Renal cortical epithelial cell (primary cell): ENCODE measurements at regions not wholly inside any gene's neighbourhood (a gene's known extent, or its start where the extent isn't known, plus 50 kb on each side); places are given as distances from the start of the nearest gene placed in this dataset.

Source experiments
- DNase-seq: peaks from one replicate; pipeline ENCODE4 v3.0.0-alpha.2; 2011; ENCODE audit warnings: low read depth

DNA sequence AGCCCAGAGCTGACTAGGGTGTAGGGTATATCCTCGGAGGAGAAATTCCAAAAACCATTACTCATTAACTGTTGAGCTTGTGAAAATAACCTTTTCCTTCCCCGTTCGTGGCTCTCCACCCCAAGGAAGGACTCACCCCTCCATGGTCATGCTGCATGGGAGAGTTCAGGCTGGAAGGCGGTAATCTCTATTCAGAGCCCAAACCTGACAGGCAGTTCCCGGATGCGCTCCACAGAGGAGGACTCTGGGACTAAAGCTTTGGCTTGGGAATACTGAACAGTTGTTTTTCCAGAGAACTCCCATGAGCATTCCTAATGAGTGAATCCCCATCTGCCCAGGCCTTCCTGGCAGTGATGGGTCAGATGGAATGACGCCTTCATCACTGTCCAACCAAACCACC is 125.4 kb downstream of the BCOR start:
- DNase-seq, result peak; percentile 34

DNA sequence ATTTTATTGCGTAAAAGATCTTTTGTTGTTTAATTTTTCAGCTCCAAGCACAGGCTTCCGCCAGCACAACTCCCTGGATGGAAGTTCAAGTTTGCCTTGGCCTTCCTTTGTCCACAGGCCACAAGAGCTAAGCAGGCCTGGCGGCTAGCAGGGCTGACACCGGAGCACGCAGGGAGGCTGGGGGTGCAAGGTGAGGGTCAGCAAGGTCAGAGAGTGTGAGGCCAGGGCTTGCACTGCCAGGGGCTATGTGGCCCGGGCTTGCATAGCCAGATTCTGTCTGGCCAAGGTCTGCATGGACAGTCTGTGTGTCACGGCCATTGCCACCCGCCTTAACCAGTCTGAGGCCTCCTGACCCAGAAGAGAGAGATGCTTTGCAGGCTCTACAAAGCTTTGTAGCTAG is 123.9 kb downstream of the BCOR start:
- no peak for DNase-seq

DNA sequence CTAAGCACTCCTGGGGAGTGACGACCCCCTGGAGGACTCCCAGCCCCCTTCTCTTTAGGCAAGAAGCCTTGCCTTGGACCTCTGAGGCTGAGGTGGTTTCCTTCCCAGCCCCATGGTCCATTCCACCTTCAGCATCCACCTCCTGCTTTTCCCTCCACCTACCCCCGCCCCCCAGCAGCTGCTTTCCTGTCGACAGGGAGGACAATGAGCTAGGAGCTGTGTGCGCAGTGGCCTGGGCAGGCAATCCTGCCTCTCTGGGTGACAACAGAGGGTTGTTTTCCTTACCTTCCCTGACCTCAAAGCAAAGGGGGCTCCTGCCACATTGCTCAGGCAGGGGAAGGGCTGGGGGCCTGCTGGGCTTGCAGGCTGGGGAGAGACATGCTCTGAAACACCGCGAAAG is 123.5 kb downstream of the BCOR start:
- no peak for DNase-seq

GRCh38 chrX:39975101-39975925 is 122.4 kb downstream of the BCOR start:
- peak; percentile 74 for DNase-seq

DNA sequence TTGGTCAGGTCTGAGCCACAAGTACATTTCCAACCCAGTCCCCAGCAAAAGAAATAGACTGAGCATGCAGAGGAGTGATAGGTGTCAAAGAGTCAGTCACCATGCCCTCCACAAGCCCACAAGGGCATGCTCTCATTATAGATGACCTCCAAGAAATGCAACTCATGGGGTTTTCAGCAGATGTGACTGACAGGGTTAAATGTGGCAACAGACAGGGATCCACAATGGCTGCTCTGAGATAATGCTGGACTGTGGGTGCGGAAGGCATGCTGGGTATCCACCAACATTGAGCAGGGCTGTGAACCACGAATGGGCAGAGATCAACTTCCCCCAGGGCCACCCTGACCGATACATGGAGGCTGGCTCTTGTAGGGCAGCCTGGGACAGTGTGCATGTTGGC is 115.8 kb downstream of the BCOR start:
- no peak for DNase-seq

DNA sequence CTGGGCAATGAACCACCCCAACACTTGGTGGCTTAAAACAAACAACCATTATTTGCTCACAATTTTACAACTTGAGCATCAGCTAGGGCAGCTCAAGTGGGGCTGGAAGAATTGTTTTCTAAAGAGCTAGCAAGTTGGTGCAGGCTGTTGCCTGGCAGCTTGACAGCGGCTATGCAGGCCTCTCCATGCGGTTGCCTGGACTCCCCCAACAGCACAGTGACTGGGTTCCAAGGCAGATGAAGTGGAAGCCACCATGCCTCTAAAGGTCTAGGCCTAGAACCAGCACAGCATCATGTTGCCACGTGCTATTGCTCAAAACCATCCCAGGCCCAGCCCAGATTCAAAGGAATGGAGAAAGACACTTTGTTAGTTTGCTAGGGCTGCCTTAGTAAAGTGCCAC is 114.8 kb downstream of the BCOR start:
- no peak for DNase-seq

GRCh38 chrX:39983715-39984114 is 114.0 kb downstream of the BCOR start:
- peak; percentile 62 for DNase-seq

DNA sequence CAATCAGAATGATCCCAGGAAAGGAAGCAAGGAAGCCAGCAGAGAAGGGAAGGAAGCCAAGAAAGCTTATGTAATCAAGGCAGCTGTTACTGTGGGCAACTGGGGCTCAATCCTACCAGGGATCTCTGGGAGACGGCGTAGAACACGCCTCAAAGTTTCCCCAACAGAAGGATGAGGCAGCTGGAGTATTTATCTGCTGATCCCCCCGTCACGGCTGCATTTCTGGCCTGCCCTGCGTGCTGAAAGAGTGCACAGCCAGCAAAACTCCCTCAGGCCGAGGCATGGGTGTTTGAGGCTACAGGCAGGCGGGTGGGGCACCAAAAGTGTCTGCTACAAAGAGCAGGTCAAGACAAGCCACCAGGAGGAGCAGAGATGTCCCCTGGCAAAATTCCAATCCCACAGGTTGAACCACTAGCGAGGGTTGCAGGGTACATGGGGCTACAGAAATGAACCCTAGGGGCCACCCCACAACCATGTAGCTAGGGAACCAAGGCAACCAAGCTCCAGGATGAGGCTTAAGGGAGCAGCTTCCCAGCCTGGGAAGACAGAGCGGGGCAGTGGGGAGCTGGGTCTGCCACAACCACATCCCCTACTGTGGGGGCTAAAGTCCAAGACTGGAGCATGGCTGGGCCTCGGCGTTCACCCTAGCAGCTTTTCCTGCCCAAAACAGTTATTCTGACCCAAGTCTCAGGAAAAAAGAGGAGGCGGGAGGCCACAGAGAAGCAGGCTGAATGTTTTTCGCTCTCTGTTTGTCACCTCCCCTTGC is 113.4 kb downstream of the BCOR start:
- no peak for DNase-seq

- DNase-seq, result no peak
Measured at GRCh38 chrX:39985071-39985470, 112.7 kb downstream of the BCOR start.

- no peak for DNase-seq
Measured at GRCh38 chrX:39985551-39985950, 112.2 kb downstream of the BCOR start.

DNA sequence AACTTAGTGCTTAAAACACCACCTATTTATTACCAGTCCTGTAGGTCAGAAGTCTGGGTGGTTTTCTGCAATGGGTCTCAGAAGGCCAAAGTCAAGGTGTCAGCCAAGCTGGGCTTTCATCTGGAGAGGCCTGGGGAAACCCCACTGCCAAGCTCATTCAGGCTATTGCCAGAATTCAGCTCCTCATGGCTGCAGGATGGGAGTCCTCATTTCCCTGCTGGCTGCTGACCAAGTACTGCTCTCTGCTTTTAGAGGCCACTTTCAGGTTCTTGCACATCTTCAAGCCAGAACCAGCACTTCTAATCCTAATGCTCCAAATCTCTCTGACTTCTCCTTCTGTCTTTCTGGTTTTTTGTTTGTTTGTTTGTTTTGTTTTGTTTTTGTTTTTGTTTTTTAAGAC is 109.3 kb downstream of the BCOR start:
- DNase-seq, result no peak

DNA sequence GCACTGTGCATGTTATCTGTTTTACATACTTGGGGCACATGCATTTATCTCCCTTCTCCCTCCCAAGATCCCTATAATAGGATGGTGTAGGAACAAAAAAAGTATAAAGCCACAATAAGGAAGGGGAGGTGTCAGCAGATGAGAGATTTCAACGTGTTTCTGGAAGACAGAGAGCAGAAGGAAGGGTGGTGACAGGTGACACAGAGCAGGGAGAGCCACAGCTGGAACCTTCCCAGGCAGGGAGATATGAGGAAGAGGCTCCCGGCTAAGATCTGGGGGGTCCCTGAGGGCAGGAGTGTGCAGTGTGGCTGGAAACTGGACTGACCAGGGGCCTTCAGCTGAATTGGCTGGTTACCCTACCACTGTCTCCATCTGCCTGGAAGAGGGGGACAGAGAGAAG is 107.4 kb downstream of the BCOR start:
- DNase-seq, result no peak

DNA sequence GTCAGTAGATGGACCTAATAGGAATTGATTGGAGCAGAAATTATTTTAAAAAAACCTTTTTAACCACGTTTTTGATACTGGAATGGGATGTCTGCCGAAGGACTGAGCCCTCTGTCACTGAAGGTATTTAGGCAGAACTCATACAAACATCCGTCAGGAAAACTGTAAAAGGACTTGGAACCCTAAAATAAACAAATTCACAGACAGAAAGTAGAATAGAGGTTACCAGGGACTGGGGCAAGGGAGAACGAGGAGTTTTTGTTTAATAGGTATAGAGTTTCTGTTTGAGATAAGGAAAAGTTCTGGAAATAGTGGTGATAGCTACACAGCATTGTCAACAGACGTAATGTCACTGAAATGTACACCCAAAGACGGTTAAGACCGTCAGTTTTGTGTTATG is 105.5 kb downstream of the BCOR start:
- DNase-seq, result no peak

DNA sequence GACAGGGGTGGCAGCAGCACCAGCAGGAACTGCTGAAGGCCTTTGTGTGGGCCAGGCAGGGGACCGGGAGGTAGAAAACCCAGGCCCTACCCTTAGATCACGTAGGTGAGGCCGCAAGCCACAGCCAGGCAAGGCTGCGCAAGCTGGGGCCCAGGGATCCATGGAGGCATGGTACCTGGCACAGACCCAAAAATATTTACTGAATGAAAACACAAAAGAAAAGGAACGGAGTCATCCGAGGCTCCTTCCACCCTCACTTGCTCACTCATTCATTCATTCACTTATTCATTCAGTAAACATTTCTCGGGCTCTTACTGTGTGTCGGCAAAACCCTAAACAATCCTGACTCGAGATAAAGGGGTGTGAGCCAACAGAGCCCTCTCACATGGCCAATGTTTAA is 102.3 kb downstream of the BCOR start:
- DNase-seq, result no peak

DNA sequence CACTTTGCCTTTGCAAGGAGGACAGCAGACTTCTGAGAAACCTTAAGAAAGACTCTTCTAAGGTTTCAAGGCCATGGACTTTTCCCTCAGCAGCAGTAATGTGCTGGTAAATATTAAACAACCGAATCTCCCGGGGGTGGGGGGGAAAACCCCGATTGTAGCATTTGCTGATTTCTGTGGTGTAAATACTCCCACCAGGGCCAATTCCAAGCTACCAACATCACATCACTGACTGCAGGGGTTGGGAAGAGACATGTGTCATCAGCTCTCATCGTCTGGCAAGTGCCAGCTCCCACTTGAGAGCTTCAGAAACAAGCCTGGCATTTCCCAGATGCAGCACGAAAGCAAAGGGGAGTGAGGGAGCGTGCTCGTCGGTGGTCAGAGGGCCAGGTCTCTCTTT is 101.2 kb downstream of the BCOR start:
- peak; percentile 58 for DNase-seq

DNA sequence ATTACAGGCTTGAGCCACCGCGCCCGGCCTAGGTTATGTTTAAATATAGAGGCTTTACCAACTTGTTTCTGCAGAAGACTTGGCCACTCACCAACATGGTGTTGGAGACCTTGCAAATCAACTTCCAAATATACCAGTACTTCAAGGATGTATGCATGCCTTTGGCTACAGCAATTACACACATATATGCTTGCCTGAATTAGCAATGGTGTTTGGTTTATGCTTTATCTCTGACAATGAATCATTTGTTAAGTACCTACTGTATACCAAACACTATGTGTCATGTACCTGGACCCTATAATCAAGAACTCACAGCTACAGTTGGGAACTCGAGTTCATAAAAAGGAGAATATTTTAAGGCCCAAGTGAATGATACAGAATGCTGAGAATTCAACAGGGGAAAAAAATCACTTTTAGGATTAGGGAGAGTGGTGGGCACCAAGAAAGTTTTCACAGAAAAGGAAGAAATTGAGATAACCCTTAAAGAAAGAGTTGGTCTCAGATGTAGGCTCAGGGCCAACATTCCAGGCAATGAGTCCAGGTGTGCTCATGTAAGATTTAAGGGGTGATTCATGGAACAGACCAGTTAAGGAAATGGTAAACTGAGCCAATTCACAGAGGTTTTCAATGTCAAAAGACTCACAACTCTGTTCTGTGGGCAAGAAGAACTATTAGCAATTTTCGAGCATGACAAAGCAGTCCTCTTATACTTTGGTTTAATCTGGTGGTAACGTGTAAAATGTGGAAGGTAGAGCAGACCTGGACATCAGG is 98.9 kb downstream of the BCOR start:
- DNase-seq, result no peak
